Body of pancreas (tissue), 4 donors: ENCODE measurements at regions not wholly inside any gene's neighbourhood (a gene's known extent, or its start where the extent isn't known, plus 50 kb on each side); places are given as distances from the start of the nearest gene placed in this dataset.

ENCODE experiments used
- CTCF ChIP-seq, 7 experiments: fragments of 450-650 bp in 4 of 7; fragments of 200-600 bp in 3 of 7; sonication (generic) in 3 of 7; IDR thresholded peaks; one replicate each; pipeline ENCODE4 v1.5.1; 2016 to 2019; ENCODE audit warnings: antibody characterized with exemption in 7 of 7
- POLR2A ChIP-seq, 3 donors: fragments of 450-650 bp; IDR thresholded peaks; one replicate each; pipeline ENCODE4 v1.6.1; 2016; ENCODE audit warnings: antibody characterized with exemption in 3 of 3, mild to moderate bottlenecking in 2 of 3

GRCh38 chrX:104372547-104372946, 117.8 kb upstream of the ESX1 start:
- TF ChIP-seq POLR2A (IDR thresholded peaks at IDR 0.05) (no peak), CTCF (IDR thresholded peaks at IDR 0.05) (no peak)
